SJSA1 (cell line): ENCODE measurements at regions not wholly inside any gene's neighbourhood (a gene's known extent, or its start where the extent isn't known, plus 50 kb on each side); places are given as distances from the start of the nearest gene placed in this dataset.

ENCODE experiments used
- DNase-seq, 2 experiments: peaks; one replicate each; pipeline ENCODE4 v3.0.0-alpha.2; 2015 to 2020; ENCODE audit warnings: low spot score in 2 of 2, low read depth in 1 of 2
- H3K27ac ChIP-seq: fragments of 250-450 bp; sonication (Bioruptor Pico); 2 replicates; pipeline ENCODE4 v1.5.1; 2020; ENCODE audit warnings: mild to moderate bottlenecking, moderate library complexity
- H3K27me3 ChIP-seq: fragments of 250-450 bp; sonication (Bioruptor Pico); replicated peaks from 2 replicates; pipeline ENCODE4 v1.5.1; 2020; ENCODE audit warnings: mild to moderate bottlenecking, moderate library complexity
- H3K36me3 ChIP-seq: fragments of 250-450 bp; sonication (Bioruptor Pico); 2 replicates; pipeline ENCODE4 v1.5.1; 2020; ENCODE audit warnings: mild to moderate bottlenecking
- H3K4me1 ChIP-seq: fragments of 250-450 bp; sonication (Bioruptor Pico); replicated peaks from 2 replicates; pipeline ENCODE4 v1.6.1; 2021; ENCODE audit warnings: mild to moderate bottlenecking
- H3K4me3 ChIP-seq: fragments of 250-450 bp; sonication (Bioruptor Pico); 2 replicates; pipeline ENCODE4 v1.5.1; 2020; ENCODE audit warnings: mild to moderate bottlenecking
- H3K9me3 ChIP-seq: fragments of 250-450 bp; sonication (Bioruptor Pico); replicated peaks from 2 replicates; pipeline ENCODE4 v1.5.1; 2020; ENCODE audit warnings: mild to moderate bottlenecking

DNA sequence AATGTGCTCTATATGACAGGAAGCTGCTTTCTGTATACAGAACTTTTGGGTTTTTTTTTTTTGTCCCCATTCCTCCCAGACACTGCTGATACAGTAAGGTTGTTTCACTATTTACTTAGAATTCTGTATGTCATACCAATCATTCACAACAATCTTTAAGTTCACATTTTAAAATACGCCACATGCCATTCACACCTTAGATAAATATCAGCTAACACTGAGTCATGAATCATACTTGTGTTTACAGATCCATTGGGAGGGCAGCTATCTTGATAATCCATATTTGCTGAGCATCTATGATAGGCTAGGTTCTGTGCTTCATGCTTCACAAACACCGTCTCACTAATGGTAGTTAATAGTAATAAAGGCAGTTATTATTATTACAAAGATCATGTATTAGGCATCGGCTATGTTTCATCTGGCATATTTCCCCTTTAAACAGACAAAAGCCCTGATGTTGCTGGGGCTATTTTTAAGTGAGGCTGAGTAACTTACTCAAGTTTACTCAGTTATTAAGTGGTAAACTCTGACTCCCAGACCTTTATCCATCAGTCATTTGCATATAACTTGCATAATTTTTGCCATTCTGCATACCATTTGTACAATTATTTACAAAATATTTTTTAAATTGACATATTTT lies 152.2 kb upstream of the HMHB1 start:
- Histone ChIP-seq H3K27ac (no peak overlapping the region), H3K9me3 (no peaks in the 10 kb centered on the region), H3K4me3 (no peak overlapping the region), H3K27me3 (no peaks in the 10 kb centered on the region), H3K4me1 (peaks cover 4% of the 10 kb centered on the region), H3K36me3 (no peaks in the 10 kb centered on the region)
- no peak for DNase-seq

DNA sequence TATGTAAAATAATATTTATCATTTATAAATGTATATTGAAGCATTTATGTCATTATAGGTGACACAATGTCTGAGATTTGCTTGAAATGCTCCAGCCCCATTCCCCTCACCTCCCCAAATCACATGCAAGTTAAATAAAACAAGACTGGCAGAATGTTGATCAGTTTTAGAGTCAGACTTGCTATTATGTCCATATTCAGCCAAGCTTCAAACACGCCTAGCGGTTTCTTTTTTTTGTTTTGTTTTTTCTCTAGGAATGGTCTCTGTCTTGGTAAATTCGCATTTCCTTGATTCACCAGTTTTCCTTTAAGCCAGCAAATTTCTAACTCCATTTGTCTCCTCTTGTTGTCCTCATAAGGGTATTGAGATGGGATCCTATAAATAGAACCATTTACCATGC lies 153.0 kb upstream of the HMHB1 start:
- Histone ChIP-seq H3K4me3 (no peak overlapping the region), H3K36me3 (no peaks in the 10 kb centered on the region), H3K4me1 (peaks cover 4% of the 10 kb centered on the region), H3K27me3 (no peaks in the 10 kb centered on the region), H3K27ac (no peak overlapping the region), H3K9me3 (no peaks in the 10 kb centered on the region)
- no peak for DNase-seq

- DNase-seq: no peak
- Histone ChIP-seq H3K36me3 (no peaks in the 10 kb centered on the region), H3K9me3 (no peaks in the 10 kb centered on the region), H3K27me3 (no peaks in the 10 kb centered on the region), H3K4me1 (peaks cover 4% of the 10 kb centered on the region), H3K4me3 (no peak overlapping the region), H3K27ac (no peak overlapping the region)
Observed at GRCh38 chr5:143657647-143658285, 154.2 kb upstream of the HMHB1 start.

DNA sequence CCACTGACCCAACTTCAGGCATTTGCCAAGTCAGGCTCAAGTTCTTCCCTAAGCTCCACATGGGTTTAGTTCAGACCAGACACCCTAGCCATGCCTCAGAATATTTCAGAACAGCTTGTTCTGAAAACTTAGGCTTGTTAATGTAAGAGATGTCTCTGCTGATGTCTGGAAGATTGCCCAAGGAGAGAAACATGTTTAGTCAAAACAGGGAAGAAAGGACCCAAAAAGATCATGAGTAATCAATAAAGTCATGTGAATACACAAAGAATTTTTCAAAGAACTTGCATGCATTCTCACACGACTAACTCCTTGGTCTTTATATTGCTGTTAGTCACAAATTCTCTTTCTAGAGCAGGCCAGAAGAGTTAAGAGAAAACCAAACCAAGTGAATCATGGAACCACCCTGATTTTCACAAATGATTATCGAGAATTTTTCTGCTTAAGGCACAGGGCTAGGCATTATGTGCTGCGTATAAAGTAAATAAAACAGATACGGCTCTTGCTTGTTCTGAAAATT lies 158.1 kb upstream of the HMHB1 start:
- Histone ChIP-seq H3K4me3 (no peak overlapping the region), H3K9me3 (no peaks in the 10 kb centered on the region), H3K27ac (no peak overlapping the region), H3K27me3 (no peaks in the 10 kb centered on the region), H3K4me1 (no peaks in the 10 kb centered on the region), H3K36me3 (no peaks in the 10 kb centered on the region)
- DNase-seq: no peak

GRCh38 chr5:143653256-143653655 lies 158.7 kb upstream of the HMHB1 start:
- Histone ChIP-seq H3K36me3 (no peaks in the 10 kb centered on the region), H3K27me3 (no peaks in the 10 kb centered on the region), H3K4me3 (no peak overlapping the region), H3K4me1 (no peaks in the 10 kb centered on the region), H3K9me3 (no peaks in the 10 kb centered on the region), H3K27ac (no peak overlapping the region)
- no peak for DNase-seq

GRCh38 chr5:143652108-143652700 lies 159.8 kb upstream of the HMHB1 start:
- DNase-seq: no peak
- Histone ChIP-seq H3K9me3 (no peaks in the 10 kb centered on the region), H3K36me3 (no peaks in the 10 kb centered on the region), H3K27ac (no peak overlapping the region), H3K27me3 (no peaks in the 10 kb centered on the region), H3K4me1 (peaks cover 9% of the 10 kb centered on the region), H3K4me3 (no peak overlapping the region)

GRCh38 chr5:143649937-143650621 lies 161.9 kb upstream of the HMHB1 start:
- no peak for DNase-seq
- Histone ChIP-seq H3K4me3 (no peak overlapping the region), H3K36me3 (no peaks in the 10 kb centered on the region), H3K4me1 (peaks cover 18% of the 10 kb centered on the region), H3K9me3 (no peaks in the 10 kb centered on the region), H3K27me3 (no peaks in the 10 kb centered on the region), H3K27ac (no peak overlapping the region)

GRCh38 chr5:143648696-143649095 lies 163.3 kb upstream of the HMHB1 start:
- Histone ChIP-seq H3K4me3 (no peak overlapping the region), H3K36me3 (no peaks in the 10 kb centered on the region), H3K4me1 (peaks cover 32% of the 10 kb centered on the region), H3K9me3 (no peaks in the 10 kb centered on the region), H3K27me3 (no peaks in the 10 kb centered on the region), H3K27ac (no peak overlapping the region)
- no peak for DNase-seq

DNA sequence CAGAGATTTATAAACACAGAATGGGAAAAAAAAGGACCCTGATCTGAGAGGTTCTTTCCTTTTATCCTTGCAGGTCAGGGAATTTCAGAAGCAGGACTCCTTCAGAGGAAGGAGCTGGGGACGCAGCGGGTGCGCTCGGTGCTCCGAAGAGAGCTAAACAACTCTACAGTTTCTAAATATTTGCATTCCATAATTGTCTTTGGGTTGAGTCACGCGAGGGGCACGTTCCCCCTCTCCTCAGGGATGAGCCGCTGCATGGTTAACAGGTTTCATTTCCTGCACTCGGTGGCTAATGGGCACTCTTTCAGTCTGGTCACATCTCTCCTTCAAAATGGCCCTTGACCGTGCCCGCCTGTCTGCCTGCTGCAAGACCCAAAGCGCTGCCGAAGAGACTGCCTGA lies 165.0 kb upstream of the HMHB1 start:
- peak; percentile 68 to 69 for DNase-seq
- Histone ChIP-seq H3K4me3 (no peak overlapping the region), H3K27me3 (no peaks in the 10 kb centered on the region), H3K9me3 (no peaks in the 10 kb centered on the region), H3K4me1 (peaks cover 49% of the 10 kb centered on the region), H3K27ac (no peak overlapping the region), H3K36me3 (no peaks in the 10 kb centered on the region)

- H3K36me3 ChIP-seq: no peaks in the 10 kb centered on the region
- H3K27me3 ChIP-seq: no peaks in the 10 kb centered on the region
Observed at GRCh38 chr5:143645356-143645755, 166.6 kb upstream of the HMHB1 start.

GRCh38 chr5:143644727-143645126 lies 167.2 kb upstream of the HMHB1 start:
- Histone ChIP-seq H3K27ac (no peak overlapping the region), H3K9me3 (no peaks in the 10 kb centered on the region), H3K36me3 (no peaks in the 10 kb centered on the region), H3K4me3 (no peak overlapping the region), H3K4me1 (peaks cover 59% of the 10 kb centered on the region), H3K27me3 (no peaks in the 10 kb centered on the region)
- peak in 1 of 2 experiments; percentile 49 for DNase-seq

More at GRCh38 chr5:143645356-143645755, 166.6 kb upstream of the HMHB1 start:
- DNase-seq: no peak
- no peak overlapping the region for H3K4me3 ChIP-seq
- peaks cover 59% of the 10 kb centered on the region for H3K4me1 ChIP-seq
- no peaks in the 10 kb centered on the region for H3K9me3 ChIP-seq
- H3K27ac ChIP-seq: no peak overlapping the region

DNA sequence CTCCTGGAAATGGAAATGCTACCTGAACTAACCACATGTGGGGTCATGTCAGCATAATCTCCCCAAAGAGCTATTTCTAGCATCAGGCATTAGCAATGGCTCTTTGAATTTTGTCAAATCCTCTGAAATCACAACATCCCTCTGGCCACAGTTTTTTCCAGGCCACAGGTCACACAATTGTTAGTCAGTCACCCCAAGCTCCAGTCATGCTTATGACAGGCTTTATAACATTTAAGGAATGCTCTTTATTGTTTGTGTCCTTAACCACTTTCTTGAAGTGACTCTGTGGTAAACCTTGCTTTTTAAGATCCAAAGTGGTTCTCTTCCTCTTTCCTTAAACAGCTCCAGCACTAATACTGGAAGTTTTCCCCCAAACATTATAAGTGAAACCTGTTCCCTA lies 169.2 kb upstream of the HMHB1 start:
- no peaks in the 10 kb centered on the region for H3K36me3 ChIP-seq
- H3K27ac ChIP-seq: peak overlapping the region; percentile 17; the same call in 1 of the 2 replicates
- H3K4me3 ChIP-seq: no peak overlapping the region
- no peaks in the 10 kb centered on the region for H3K9me3 ChIP-seq
- no peaks in the 10 kb centered on the region for H3K27me3 ChIP-seq
- DNase-seq: peak; percentile 70 to 82
- peaks cover 60% of the 10 kb centered on the region for H3K4me1 ChIP-seq

DNA sequence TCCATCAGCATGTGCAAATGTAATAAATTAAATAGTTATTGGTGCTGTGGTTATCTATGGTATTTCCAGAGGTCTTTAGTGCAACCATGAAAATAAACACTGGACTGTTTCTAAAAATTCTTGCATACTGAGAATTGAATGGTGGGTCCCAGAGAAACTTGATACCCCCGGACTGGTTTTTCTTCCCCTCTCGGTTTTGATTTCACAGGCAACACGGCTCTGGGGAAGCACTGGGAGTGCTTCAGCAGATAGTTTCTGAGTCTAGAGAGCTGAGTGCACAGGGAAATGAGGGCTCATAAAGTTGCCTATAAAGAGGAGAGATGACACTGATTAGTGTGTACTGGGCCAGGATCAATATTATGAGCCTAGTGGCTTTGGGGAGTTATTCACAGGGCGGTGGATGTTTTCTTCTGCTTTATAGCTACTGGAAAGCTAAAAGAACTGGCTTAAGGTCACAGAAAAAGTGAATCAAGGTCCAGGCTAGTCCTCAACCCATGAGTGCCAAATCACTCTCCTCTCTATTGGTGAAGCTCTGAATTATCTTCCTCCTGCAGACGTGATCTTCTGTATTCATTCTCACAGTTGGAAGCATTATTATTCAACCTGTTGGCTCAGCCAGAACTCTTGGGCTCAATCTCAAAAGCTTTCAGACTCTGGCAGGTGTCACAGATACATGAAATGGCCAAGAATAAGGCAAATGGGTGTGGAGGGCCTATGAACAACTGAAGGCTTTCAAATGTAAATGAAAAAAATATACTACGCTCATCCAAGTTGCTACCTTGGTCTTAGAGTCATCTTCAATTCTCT lies 170.2 kb upstream of the HMHB1 start:
- Histone ChIP-seq H3K4me3 (no peak overlapping the region), H3K27ac (no peak overlapping the region; the same call in 1 of the 2 replicates), H3K4me1 (peaks cover 60% of the 10 kb centered on the region), H3K9me3 (no peaks in the 10 kb centered on the region), H3K27me3 (no peaks in the 10 kb centered on the region), H3K36me3 (no peaks in the 10 kb centered on the region)
- peak in 1 of 2 experiments; percentile 54 for DNase-seq
